Nephron progenitor cell (in vitro differentiated cells): ENCODE measurements at regions not wholly inside any gene's neighbourhood (a gene's known extent, or its start where the extent isn't known, plus 50 kb on each side); places are given as distances from the start of the nearest gene placed in this dataset.
"Not testable (repeated sequence)": the region's sequence is repeated elsewhere in the genome, so short reads cannot be mapped to it uniquely, and the experiment has no call there.

Experiments used
- DNase-seq: peaks from one replicate; pipeline ENCODE4 v3.0.0; 2021
- H3K27ac Mint-ChIP-seq: 2 replicates; pipeline ENCODE4 v1.8.0; 2021; ENCODE audit warnings: mild to moderate bottlenecking, moderate library complexity, mixed read lengths
- H3K27me3 Mint-ChIP-seq: 2 replicates; pipeline ENCODE4 v1.8.0; 2021; ENCODE audit warnings: mild to moderate bottlenecking, low read depth, mixed read lengths; ENCODE audit not compliant: poor library complexity
- H3K36me3 Mint-ChIP-seq: 2 replicates; pipeline ENCODE4 v1.8.0; 2021; ENCODE audit warnings: low read depth, mixed read lengths
- H3K4me1 Mint-ChIP-seq: 2 replicates; pipeline ENCODE4 v1.8.0; 2021; ENCODE audit warnings: mixed read lengths
- H3K4me3 Mint-ChIP-seq: 2 replicates; pipeline ENCODE4 v1.8.0; 2021; ENCODE audit warnings: mild to moderate bottlenecking, moderate library complexity, mixed read lengths
- H3K9me3 Mint-ChIP-seq: 2 replicates; pipeline ENCODE4 v1.8.0; 2021; ENCODE audit warnings: mild to moderate bottlenecking, moderate library complexity, mixed read lengths
- TF ChIP-seq, protein P1 (sequence below): fragments of 200-600 bp; sonication (generic); IDR thresholded peaks from 2 replicates; pipeline ENCODE4 v1.5.0; 2021; ENCODE audit warnings: antibody characterized with exemption

DNA sequence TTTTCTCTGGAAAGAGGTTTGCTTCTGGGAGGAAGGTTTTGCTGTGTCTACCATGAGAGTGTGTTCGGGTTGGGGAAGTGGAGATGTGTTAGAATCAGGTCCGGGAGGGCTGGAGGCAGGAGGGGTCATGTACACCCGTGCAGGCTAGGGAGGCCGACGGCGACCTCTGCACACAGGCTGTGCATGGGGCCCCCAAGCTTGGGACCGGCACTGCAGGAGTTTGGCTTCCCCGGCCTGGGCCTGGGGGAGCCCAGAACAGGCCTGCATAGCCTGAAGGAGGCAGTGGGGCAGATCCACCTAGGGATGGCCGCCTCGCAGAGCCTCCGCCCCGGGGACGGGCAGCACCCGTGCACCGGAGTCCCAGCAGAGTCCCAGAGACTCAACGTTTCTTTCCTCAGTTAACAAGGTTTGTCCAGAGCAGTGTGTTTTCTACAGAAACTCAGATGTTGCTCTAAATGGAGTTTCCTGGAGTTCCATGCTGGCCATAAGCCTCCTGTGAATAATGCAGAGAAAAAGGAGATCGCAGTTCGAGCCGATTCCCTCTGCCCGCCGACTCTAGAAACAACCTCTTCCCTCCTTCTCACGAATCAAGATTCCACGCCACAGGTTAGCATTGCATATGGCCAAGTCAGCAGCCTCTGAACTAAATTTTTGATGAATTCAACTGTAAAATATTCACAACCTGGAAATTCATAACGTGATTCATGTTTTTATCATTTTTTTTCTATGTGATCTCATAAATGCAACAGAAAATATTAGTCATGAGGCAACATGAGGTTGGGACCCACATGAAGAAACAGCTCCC is 427.3 kb downstream of the BRD1 start:
- peaks cover 11% of the 10 kb centered on the region for H3K27me3 Mint-ChIP-seq
- peaks cover 7% of the 10 kb centered on the region for H3K4me1 Mint-ChIP-seq
- no peaks in the 10 kb centered on the region for H3K9me3 Mint-ChIP-seq
- TF ChIP-seq, protein P1, sequence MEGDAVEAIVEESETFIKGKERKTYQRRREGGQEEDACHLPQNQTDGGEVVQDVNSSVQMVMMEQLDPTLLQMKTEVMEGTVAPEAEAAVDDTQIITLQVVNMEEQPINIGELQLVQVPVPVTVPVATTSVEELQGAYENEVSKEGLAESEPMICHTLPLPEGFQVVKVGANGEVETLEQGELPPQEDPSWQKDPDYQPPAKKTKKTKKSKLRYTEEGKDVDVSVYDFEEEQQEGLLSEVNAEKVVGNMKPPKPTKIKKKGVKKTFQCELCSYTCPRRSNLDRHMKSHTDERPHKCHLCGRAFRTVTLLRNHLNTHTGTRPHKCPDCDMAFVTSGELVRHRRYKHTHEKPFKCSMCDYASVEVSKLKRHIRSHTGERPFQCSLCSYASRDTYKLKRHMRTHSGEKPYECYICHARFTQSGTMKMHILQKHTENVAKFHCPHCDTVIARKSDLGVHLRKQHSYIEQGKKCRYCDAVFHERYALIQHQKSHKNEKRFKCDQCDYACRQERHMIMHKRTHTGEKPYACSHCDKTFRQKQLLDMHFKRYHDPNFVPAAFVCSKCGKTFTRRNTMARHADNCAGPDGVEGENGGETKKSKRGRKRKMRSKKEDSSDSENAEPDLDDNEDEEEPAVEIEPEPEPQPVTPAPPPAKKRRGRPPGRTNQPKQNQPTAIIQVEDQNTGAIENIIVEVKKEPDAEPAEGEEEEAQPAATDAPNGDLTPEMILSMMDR: no peak
- H3K27ac Mint-ChIP-seq: no peak overlapping the region
- DNase-seq: no peak
- no peak overlapping the region for H3K4me3 Mint-ChIP-seq
- no peaks in the 10 kb centered on the region for H3K36me3 Mint-ChIP-seq

DNA sequence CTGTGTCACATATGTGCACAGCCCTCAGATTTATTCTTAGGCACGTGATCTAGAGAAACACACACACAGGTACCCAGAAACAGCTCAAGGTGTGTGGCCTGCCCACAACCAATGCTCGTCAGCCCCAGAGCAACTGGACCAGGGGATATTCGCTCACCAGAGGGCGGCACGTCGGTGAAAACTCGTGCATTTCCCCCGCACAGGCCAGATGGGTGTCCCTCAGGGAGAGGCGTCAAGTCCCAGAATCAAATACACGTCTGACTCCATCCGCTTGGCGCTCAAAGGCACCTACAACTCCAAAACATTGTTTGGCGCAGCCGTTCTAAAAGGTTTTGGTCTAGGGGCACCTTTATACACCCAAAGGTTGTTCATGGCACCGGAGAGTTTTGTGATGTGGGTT is 429.0 kb downstream of the BRD1 start:
- Mint-ChIP-seq H3K27ac (no peak overlapping the region), H3K9me3 (peaks cover 6% of the 10 kb centered on the region), H3K4me3 (no peak overlapping the region), H3K4me1 (no peaks in the 10 kb centered on the region), H3K27me3 (peaks cover 6% of the 10 kb centered on the region), H3K36me3 (no peaks in the 10 kb centered on the region)
- no peak for DNase-seq
- TF ChIP-seq, protein P1: no peak

DNA sequence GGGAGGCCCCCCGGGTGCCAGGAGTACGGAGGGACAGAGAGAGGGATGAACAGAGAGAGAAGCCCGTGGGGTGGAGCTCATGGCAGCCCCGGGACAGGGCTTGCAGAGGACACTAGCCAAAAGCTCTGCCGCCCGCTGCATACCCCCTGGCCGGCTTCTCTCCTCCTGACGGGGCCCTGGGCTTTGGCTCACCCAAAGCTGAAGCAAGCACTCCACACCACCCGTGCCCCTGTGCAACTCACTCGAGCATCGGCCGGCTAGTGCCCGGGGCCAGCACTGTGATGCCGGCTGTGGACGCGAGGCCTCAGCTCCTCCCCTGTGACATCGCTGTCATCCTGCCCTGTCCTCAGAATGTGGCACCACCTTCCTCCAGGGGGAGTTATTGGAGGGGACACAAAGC is 429.6 kb downstream of the BRD1 start:
- Mint-ChIP-seq H3K4me3 (no peak overlapping the region), H3K27me3 (peaks cover 8% of the 10 kb centered on the region), H3K27ac (no peak overlapping the region), H3K4me1 (no peaks in the 10 kb centered on the region), H3K36me3 (no peaks in the 10 kb centered on the region), H3K9me3 (peaks cover 10% of the 10 kb centered on the region)
- no peak for DNase-seq
- TF ChIP-seq, protein P1: no peak

DNA sequence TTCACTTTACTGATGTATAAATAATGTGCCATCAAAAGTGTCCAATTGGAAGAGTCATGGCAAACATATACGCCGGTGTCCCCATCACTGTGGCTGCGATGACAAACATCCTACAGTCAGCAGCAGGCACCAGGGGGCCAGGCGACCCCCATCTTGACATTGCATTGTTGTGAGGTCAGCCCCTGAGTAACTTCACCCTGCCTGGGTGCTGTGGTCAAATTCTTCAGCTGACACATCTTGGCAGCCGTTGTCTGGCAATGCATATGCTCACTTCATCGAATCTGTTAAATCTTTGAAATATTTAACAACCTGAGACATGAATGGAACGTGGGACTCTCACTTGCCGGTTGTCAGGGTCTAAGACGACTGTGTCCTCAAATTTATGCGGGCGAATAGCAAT is 430.9 kb downstream of the BRD1 start:
- no peaks in the 10 kb centered on the region for H3K36me3 Mint-ChIP-seq
- no peaks in the 10 kb centered on the region for H3K4me1 Mint-ChIP-seq
- no peak overlapping the region for H3K4me3 Mint-ChIP-seq
- no peak for DNase-seq
- H3K9me3 Mint-ChIP-seq: peaks cover 10% of the 10 kb centered on the region
- H3K27ac Mint-ChIP-seq: no peak overlapping the region
- H3K27me3 Mint-ChIP-seq: peaks cover 9% of the 10 kb centered on the region
- TF ChIP-seq, protein P1: no peak

DNA sequence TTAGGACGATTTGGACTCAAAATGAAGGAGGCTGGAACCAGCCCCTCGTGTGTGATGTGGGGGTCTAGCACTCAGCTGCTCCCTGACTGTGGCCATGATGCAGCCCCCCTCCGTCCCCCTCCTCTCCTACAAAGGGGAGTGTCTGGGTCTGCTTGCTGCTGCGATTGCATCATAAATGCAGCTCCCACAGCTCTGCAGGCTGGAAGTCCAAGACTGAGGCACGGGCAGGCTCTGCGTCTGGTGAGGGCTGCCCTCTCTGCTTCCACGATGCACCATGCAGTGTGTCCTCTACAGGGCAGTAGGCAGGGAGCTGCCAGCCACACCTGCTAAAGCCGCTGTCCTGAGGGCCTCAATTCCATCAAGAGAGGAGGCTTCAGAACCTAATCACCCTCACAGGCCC is 432.1 kb downstream of the BRD1 start:
- TF ChIP-seq, protein P1: no peak
- Mint-ChIP-seq H3K4me1 (no peaks in the 10 kb centered on the region), H3K9me3 (peaks cover 10% of the 10 kb centered on the region), H3K27ac (no peak overlapping the region), H3K27me3 (peaks cover 11% of the 10 kb centered on the region), H3K36me3 (no peaks in the 10 kb centered on the region), H3K4me3 (no peak overlapping the region)
- no peak for DNase-seq

DNA sequence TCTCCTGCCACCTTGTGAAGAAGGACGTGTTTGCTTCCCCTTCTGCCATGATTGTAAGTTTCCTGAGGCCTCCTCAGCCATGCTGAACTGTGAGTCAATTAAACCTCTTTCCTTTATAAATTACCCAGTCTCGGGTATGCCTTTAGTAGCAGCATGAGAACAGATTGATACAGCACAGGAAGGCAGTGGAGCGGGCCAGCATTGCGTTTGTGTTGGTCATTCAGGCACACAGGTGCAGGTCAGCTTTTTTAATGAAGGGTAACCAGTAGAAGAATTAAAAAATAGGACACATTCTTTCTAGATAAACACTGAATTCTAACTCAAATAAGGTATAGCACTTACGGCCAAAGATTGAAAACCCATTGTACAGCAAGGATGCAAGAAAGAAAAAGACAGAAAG is 432.6 kb downstream of the BRD1 start:
- H3K4me3 Mint-ChIP-seq, H3K27ac Mint-ChIP-seq, H3K4me1 Mint-ChIP-seq, DNase-seq, H3K36me3 Mint-ChIP-seq: not testable (repeated sequence)
- H3K9me3 Mint-ChIP-seq: peaks cover 10% of the 10 kb centered on the region
- peaks cover 11% of the 10 kb centered on the region for H3K27me3 Mint-ChIP-seq
